GM23248 (cell line): ENCODE measurements at regions not wholly inside any gene's neighbourhood (a gene's known extent, or its start where the extent isn't known, plus 50 kb on each side); places are given as distances from the start of the nearest gene placed in this dataset.

Experiments
- DNase-seq: peaks from one replicate; pipeline ENCODE4 v3.0.0-alpha.2; 2015
- H2AFZ ChIP-seq: fragments of 200-600 bp; sonication (generic); 2 replicates; pipeline ENCODE4 v1.6.1; 2016; ENCODE audit warnings: antibody characterized with exemption
- H3F3A ChIP-seq: fragments of 200-600 bp; sonication (generic); 2 replicates; pipeline ENCODE4 v1.6.1; 2016; ENCODE audit warnings: mild to moderate bottlenecking, antibody characterized with exemption, mixed run types; ENCODE audit not compliant: insufficient read depth
- H3K27ac ChIP-seq: fragments of 200-600 bp; sonication (generic); 2 replicates; pipeline ENCODE4 v1.5.1; 2016; ENCODE audit warnings: mild to moderate bottlenecking
- H3K27me3 ChIP-seq: fragments of 200-600 bp; sonication (generic); replicated peaks from 2 replicates; pipeline ENCODE4 v1.6.1; 2016; ENCODE audit warnings: mild to moderate bottlenecking; ENCODE audit not compliant: insufficient read depth
- H3K36me3 ChIP-seq: fragments of 200-600 bp; sonication (generic); 2 replicates; pipeline ENCODE4 v1.6.1; 2016; ENCODE audit warnings: low read depth, mild to moderate bottlenecking
- H3K4me1 ChIP-seq: fragments of 200-600 bp; sonication (generic); 2 replicates; pipeline ENCODE4 v1.6.1; 2016; ENCODE audit warnings: mild to moderate bottlenecking; ENCODE audit not compliant: insufficient read depth
- H3K4me2 ChIP-seq: fragments of 200-600 bp; sonication (generic); one replicate; pipeline ENCODE4 v1.6.1; 2016; ENCODE audit warnings: mild to moderate bottlenecking; ENCODE audit not compliant: unreplicated experiment
- H3K4me3 ChIP-seq: fragments of 200-600 bp; sonication (generic); 2 replicates; pipeline ENCODE4 v1.5.1; 2016; ENCODE audit warnings: mild to moderate bottlenecking
- H3K79me2 ChIP-seq: fragments of 200-600 bp; sonication (generic); 2 replicates; pipeline ENCODE4 v1.6.1; 2016; ENCODE audit warnings: mild to moderate bottlenecking; ENCODE audit not compliant: insufficient read depth
- H3K9ac ChIP-seq: fragments of 200-600 bp; sonication (generic); 2 replicates; pipeline ENCODE4 v1.6.1; 2016; ENCODE audit warnings: mild to moderate bottlenecking
- H3K9me2 ChIP-seq: fragments of 200-600 bp; sonication (generic); 2 replicates; pipeline ENCODE4 v1.6.1; 2016; ENCODE audit warnings: mixed run types, mild to moderate bottlenecking, moderate library complexity; ENCODE audit not compliant: insufficient read depth
- H3K9me3 ChIP-seq: fragments of 200-600 bp; sonication (generic); one replicate; pipeline ENCODE4 v1.6.1; 2017; ENCODE audit warnings: low read depth
- H4K20me1 ChIP-seq: fragments of 200-600 bp; sonication (generic); 2 replicates; pipeline ENCODE4 v1.6.0; 2016; ENCODE audit not compliant: insufficient read depth
- EZH2 ChIP-seq: fragments of 200-600 bp; sonication (generic); IDR thresholded peaks from 2 replicates; pipeline ENCODE4 v1.6.1; 2018; ENCODE audit warnings: antibody characterized with exemption, mild to moderate bottlenecking; ENCODE audit not compliant: insufficient read depth, poor library complexity, severe bottlenecking
- EZH2phosphoT487 ChIP-seq: fragments of 200-600 bp; sonication (generic); IDR thresholded peaks from 2 replicates; pipeline ENCODE4 v1.6.1; 2018; ENCODE audit warnings: antibody characterized with exemption, moderate library complexity, mild to moderate bottlenecking, low read depth; ENCODE audit not compliant: insufficient read depth
- WGBS, 2 experiments: methylation state at CpG; one replicate each; pipeline ENCODE4 v1.1.6; 2015 to 2017; ENCODE audit warnings: low lambda C conversion rate in 2 of 2, low coverage in 1 of 2; ENCODE audit errors: missing lambda C conversion rate in 2 of 2; 5-methylcytosine and 5-hydroxymethylcytosine counted together
- in situ Hi-C: fragments of 300-500 bp; cut with MboI; formaldehyde crosslinking; loops from 2 replicates; pipeline ENCODE4 v1.15.0; 2020

DNA sequence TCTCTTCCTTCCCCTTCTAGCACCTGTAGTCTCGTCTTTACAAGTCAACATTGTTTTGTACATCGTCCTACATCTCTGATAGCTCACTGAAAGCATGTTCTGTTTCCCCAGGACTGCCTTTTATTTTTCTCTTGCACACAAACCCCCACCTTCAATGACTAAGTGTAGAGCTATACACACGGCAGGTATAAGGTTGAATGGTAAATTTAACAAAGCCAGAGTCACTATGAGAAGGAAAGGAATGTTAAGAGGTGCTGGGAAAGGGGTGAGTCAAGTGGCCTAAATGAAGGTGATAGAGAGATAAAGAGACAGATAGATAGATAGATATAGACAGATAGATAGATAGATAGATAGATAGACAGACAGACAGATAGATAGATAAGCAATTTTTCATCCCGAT lies 134.3 kb upstream of the ATP1B1 start:
- in situ Hi-C loops: no loop called here
- TF ChIP-seq EZH2phosphoT487 (no peak), EZH2 (no peak)
- H3F3A ChIP-seq: no peaks in the 10 kb centered on the region

GRCh38 chr1:168972887-168973286 lies 133.6 kb upstream of the ATP1B1 start:
- no peak overlapping the region for H3K4me3 ChIP-seq
- no peak overlapping the region for H2AFZ ChIP-seq
- H3K9ac ChIP-seq: no peak overlapping the region
- no peak overlapping the region for H3K27ac ChIP-seq
- WGBS, 2 experiments: 25 to 34% methylated on average over 2 of the region's 2 CpGs
- H3K9me2 ChIP-seq: no peaks in the 10 kb centered on the region
- no peaks in the 10 kb centered on the region for H3K4me1 ChIP-seq
- no peak overlapping the region for H3K4me2 ChIP-seq
- in situ Hi-C loops: no loop called here
- no peaks in the 10 kb centered on the region for H3K27me3 ChIP-seq
- H3K36me3 ChIP-seq: no peaks in the 10 kb centered on the region
- H3K79me2 ChIP-seq: no peaks in the 10 kb centered on the region
- H3F3A ChIP-seq: no peaks in the 10 kb centered on the region
- TF ChIP-seq EZH2 (no peak), EZH2phosphoT487 (no peak)
- H3K9me3 ChIP-seq: no peaks in the 10 kb centered on the region
- H4K20me1 ChIP-seq: no peaks in the 10 kb centered on the region
- no peak for DNase-seq

More for the DNA sequence above, 134.3 kb upstream of the ATP1B1 start:
- H3K4me1 ChIP-seq: no peaks in the 10 kb centered on the region
- H3K4me2 ChIP-seq: no peak overlapping the region
- H2AFZ ChIP-seq: no peak overlapping the region
- H3K9me3 ChIP-seq: no peaks in the 10 kb centered on the region
- no peak overlapping the region for H3K9ac ChIP-seq
- no peaks in the 10 kb centered on the region for H3K27me3 ChIP-seq
- H4K20me1 ChIP-seq: no peaks in the 10 kb centered on the region
- DNase-seq: no peak
- no peak overlapping the region for H3K4me3 ChIP-seq
- no peaks in the 10 kb centered on the region for H3K9me2 ChIP-seq
- WGBS, 2 experiments: 48 to 52% methylated on average over 4 of the region's 4 CpGs
- H3K27ac ChIP-seq: no peak overlapping the region
- no peaks in the 10 kb centered on the region for H3K36me3 ChIP-seq
- H3K79me2 ChIP-seq: no peaks in the 10 kb centered on the region

GRCh38 chr1:168974117-168974516 lies 132.4 kb upstream of the ATP1B1 start:
- H3K4me3 ChIP-seq: no peak overlapping the region
- H4K20me1 ChIP-seq: no peaks in the 10 kb centered on the region
- no peaks in the 10 kb centered on the region for H3K4me1 ChIP-seq
- H2AFZ ChIP-seq: no peak overlapping the region
- H3K4me2 ChIP-seq: no peak overlapping the region
- peak; percentile 12 for DNase-seq
- TF ChIP-seq EZH2phosphoT487 (no peak), EZH2 (no peak)
- no peaks in the 10 kb centered on the region for H3K36me3 ChIP-seq
- H3K9me2 ChIP-seq: no peaks in the 10 kb centered on the region
- no peaks in the 10 kb centered on the region for H3K9me3 ChIP-seq
- no peak overlapping the region for H3K9ac ChIP-seq
- in situ Hi-C loops: no loop called here
- no peaks in the 10 kb centered on the region for H3K79me2 ChIP-seq
- no peaks in the 10 kb centered on the region for H3K27me3 ChIP-seq
- 58 to 65% methylated on average over 5 of the region's 5 CpGs for WGBS, 2 experiments
- no peak overlapping the region for H3K27ac ChIP-seq
- H3F3A ChIP-seq: no peaks in the 10 kb centered on the region

DNA sequence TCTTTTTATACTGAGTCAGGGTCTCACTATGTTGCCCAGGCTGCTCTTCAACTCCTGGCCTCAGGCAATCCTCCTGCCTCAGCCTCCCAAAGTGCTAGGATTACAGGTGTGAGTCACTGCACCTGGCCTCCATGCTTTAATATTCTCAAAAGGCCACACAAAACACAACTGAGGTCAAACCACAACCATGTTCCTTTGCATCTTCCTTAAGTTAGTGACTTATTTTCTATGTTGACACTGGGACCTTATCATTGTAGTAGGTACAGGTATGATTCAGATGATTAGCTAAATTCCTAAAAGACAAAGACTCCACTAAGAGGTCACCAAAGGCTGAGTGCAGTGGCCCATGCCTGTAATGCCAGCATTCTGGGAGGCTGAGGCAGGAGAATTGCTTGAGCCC lies 131.9 kb upstream of the ATP1B1 start:
- H3K36me3 ChIP-seq: no peaks in the 10 kb centered on the region
- no peak for DNase-seq
- no peaks in the 10 kb centered on the region for H3F3A ChIP-seq
- no peak overlapping the region for H3K4me2 ChIP-seq
- H3K27ac ChIP-seq: no peak overlapping the region
- H3K9me2 ChIP-seq: no peaks in the 10 kb centered on the region
- no peaks in the 10 kb centered on the region for H3K4me1 ChIP-seq
- TF ChIP-seq EZH2 (no peak), EZH2phosphoT487 (no peak)
- no peaks in the 10 kb centered on the region for H3K79me2 ChIP-seq
- H3K27me3 ChIP-seq: no peaks in the 10 kb centered on the region
- H4K20me1 ChIP-seq: no peaks in the 10 kb centered on the region
- no peak overlapping the region for H3K9ac ChIP-seq
- in situ Hi-C loops: no loop called here
- no peaks in the 10 kb centered on the region for H3K9me3 ChIP-seq
- H2AFZ ChIP-seq: no peak overlapping the region
- no peak overlapping the region for H3K4me3 ChIP-seq

GRCh38 chr1:168976267-168976666 lies 130.2 kb upstream of the ATP1B1 start:
- no peak for DNase-seq
- no peak overlapping the region for H3K4me3 ChIP-seq
- H3K27ac ChIP-seq: no peak overlapping the region
- H3K4me2 ChIP-seq: no peak overlapping the region
- 0 out of 2 replicates have a peak, but pooled peaks cover 4% of the 10 kb centered on the region for H3K27me3 ChIP-seq
- no peaks in the 10 kb centered on the region for H4K20me1 ChIP-seq
- no peaks in the 10 kb centered on the region for H3K36me3 ChIP-seq
- H3K9ac ChIP-seq: no peak overlapping the region
- no peak for TF ChIP-seq EZH2
- H3F3A ChIP-seq: no peaks in the 10 kb centered on the region
- H3K9me2 ChIP-seq: no peaks in the 10 kb centered on the region
- in situ Hi-C loops: no loop called here
- H3K4me1 ChIP-seq: no peaks in the 10 kb centered on the region
- no peaks in the 10 kb centered on the region for H3K79me2 ChIP-seq
- 13 to 14% methylated on average over 1 of the region's 1 CpG for WGBS, 2 experiments
- H2AFZ ChIP-seq: no peak overlapping the region
- H3K9me3 ChIP-seq: no peaks in the 10 kb centered on the region
